ENCODE measurements at regions not wholly inside any gene's neighbourhood (a gene's known extent, or its start where the extent isn't known, plus 50 kb on each side); places are given as distances from the start of the nearest gene placed in this dataset.
A peak's percentile ranks its signal among the peaks of the same experiment; 100 is the strongest.

- Histone ChIP-seq H3K27me3 (ENCODE audit: control insufficient read depth in 4 of 4, insufficient read depth in 4 of 4, low read length in 3 of 4) (peaks cover 0 to 3% (median 0%) of the 10 kb centered on the region in 4 donors), H3K4me3 (ENCODE audit: low read depth in 1 of 3, low read length in 3 of 3) (no peak overlapping the region), H3K4me1 (ENCODE audit: control insufficient read depth in 4 of 4, insufficient read depth in 4 of 4, low read length in 3 of 4) (no peaks in the 10 kb centered on the region), H3K9ac (ENCODE audit: low read depth in 1 of 2, low read length in 2 of 2) (no peak overlapping the region), H3K9me3 (ENCODE audit: control insufficient read depth in 4 of 4, low read length in 3 of 4) (no peaks in the 10 kb centered on the region), H3K27ac (ENCODE audit: low read depth in 1 of 2, low read length in 2 of 2) (no peak overlapping the region), H3K36me3 (ENCODE audit: control insufficient read depth in 4 of 4, insufficient read depth in 3 of 4, low read depth in 1 of 4, low read length in 3 of 4) (no peaks in the 10 kb centered on the region)
- TF ChIP-seq RAD21 (IDR thresholded peaks at IDR 0.05) (peak; percentile 75 to 82), CTCF (IDR thresholded peaks at IDR 0.05; ENCODE audit: low read depth, low read length, missing input control) (peak; percentile 52), ZBTB33 (IDR thresholded peaks at IDR 0.05) (no peak)
- WGBS, result 33% methylated on average over 3 of the region's 3 CpGs
- no peak for DNase-seq (ENCODE audit: low spot score)
Measured at GRCh38 chr6:168865-169455, 123.3 kb upstream of the DUSP22 start.

GRCh38 chr6:174036-174435 lies 118.3 kb upstream of the DUSP22 start:
- Histone ChIP-seq H3K4me3 (ENCODE audit: low read depth in 1 of 3, low read length in 3 of 3) (no peak overlapping the region), H3K36me3 (ENCODE audit: control insufficient read depth in 4 of 4, insufficient read depth in 3 of 4, low read depth in 1 of 4, low read length in 3 of 4) (no peaks in the 10 kb centered on the region), H3K4me1 (ENCODE audit: control insufficient read depth in 4 of 4, insufficient read depth in 4 of 4, low read length in 3 of 4) (no peaks in the 10 kb centered on the region), H3K9ac (ENCODE audit: low read depth in 1 of 2, low read length in 2 of 2) (no peak overlapping the region), H3K27ac (ENCODE audit: low read depth in 1 of 2, low read length in 2 of 2) (no peak overlapping the region), H3K27me3 (ENCODE audit: control insufficient read depth in 4 of 4, insufficient read depth in 4 of 4, low read length in 3 of 4) (peaks cover 0 to 3% (median 0%) of the 10 kb centered on the region in 4 donors), H3K9me3 (ENCODE audit: control insufficient read depth in 4 of 4, low read length in 3 of 4) (no peaks in the 10 kb centered on the region)
- no peak for TF ChIP-seq YY1 (IDR thresholded peaks at IDR 0.05)
- WGBS, result 84% methylated on average over 1 of the region's 1 CpG
- DNase-seq (ENCODE audit: low spot score), result no peak

- TF ChIP-seq ZBTB33 (IDR thresholded peaks at IDR 0.05) (no peak), EGR1 (IDR thresholded peaks at IDR 0.05; ENCODE audit: low read depth in 2 of 2) (no peak), YY1 (IDR thresholded peaks at IDR 0.05) (no peak), GABPA (IDR thresholded peaks at IDR 0.05 in 1 of 2, conservative IDR thresholded peaks at IDR 0.05 in 1 of 2) (no peak), MAX (IDR thresholded peaks at IDR 0.05) (no peak), TAF1 (conservative IDR thresholded peaks at IDR 0.05) (no peak)
Measured at GRCh38 chr6:175680-176079, 116.6 kb upstream of the DUSP22 start.

More at GRCh38 chr6:175680-176079, 116.6 kb upstream of the DUSP22 start:
- H3K4me1 ChIP-seq (ENCODE audit: control insufficient read depth in 4 of 4, insufficient read depth in 4 of 4, low read length in 3 of 4), result no peaks in the 10 kb centered on the region
- DNase-seq (ENCODE audit: low spot score), result no peak
- H3K4me3 ChIP-seq (ENCODE audit: low read depth in 1 of 3, low read length in 3 of 3), result no peak overlapping the region
- no peaks in the 10 kb centered on the region for H3K36me3 ChIP-seq (ENCODE audit: control insufficient read depth in 4 of 4, insufficient read depth in 3 of 4, low read depth in 1 of 4, low read length in 3 of 4)
- no peak overlapping the region for H3K9ac ChIP-seq (ENCODE audit: low read depth in 1 of 2, low read length in 2 of 2)
- H3K27ac ChIP-seq (ENCODE audit: low read depth in 1 of 2, low read length in 2 of 2), result no peak overlapping the region
- H3K27me3 ChIP-seq (ENCODE audit: control insufficient read depth in 4 of 4, insufficient read depth in 4 of 4, low read length in 3 of 4), result peaks cover 0 to 3% (median 0%) of the 10 kb centered on the region in 4 donors
- no peaks in the 10 kb centered on the region for H3K9me3 ChIP-seq (ENCODE audit: control insufficient read depth in 4 of 4, low read length in 3 of 4)
- WGBS, result 85% methylated on average over 2 of the region's 2 CpGs

All from liver (tissue), 8 donors.